Fibroblast of lung (primary cell): ENCODE measurements at regions not wholly inside any gene's neighbourhood (a gene's known extent, or its start where the extent isn't known, plus 50 kb on each side); places are given as distances from the start of the nearest gene placed in this dataset.

ENCODE experiments used
- CTCF ChIP-seq, 2 donors: IDR thresholded peaks in 1 of 2; conservative IDR thresholded peaks in 1 of 2; 1 replicate in 1 of 2; 2 replicates in 1 of 2; pipeline ENCODE4 v1.5.1; 2011 to 2012; ENCODE audit warnings: low read length in 2 of 2, control low read depth in 1 of 2, inconsistent platforms in 1 of 2, low read depth in 1 of 2, mild to moderate bottlenecking in 1 of 2
- EZH2 ChIP-seq: IDR thresholded peaks from 2 replicates; pipeline ENCODE4 v1.5.1; 2012; ENCODE audit warnings: low read length, control low read depth, mild to moderate bottlenecking; ENCODE audit errors: missing control alignments

- TF ChIP-seq CTCF (conservative IDR thresholded peaks at IDR 0.05 in 1 of 2, IDR thresholded peaks at IDR 0.05 in 1 of 2; ENCODE audit: low read depth in 1 of 2, low read length in 2 of 2) (no peak), EZH2 (no peak)
These were observed 86.3 kb upstream of the FAM13C start for GRCh38 chr10:59448616-59449015.
